Hepatocyte (in vitro differentiated cells): ENCODE measurements at regions not wholly inside any gene's neighbourhood (a gene's known extent, or its start where the extent isn't known, plus 50 kb on each side); places are given as distances from the start of the nearest gene placed in this dataset.

Experiments
- CTCF ChIP-seq: fragments of 200-600 bp; sonication (generic); IDR thresholded peaks from 2 replicates; pipeline ENCODE4 v1.5.1; 2016; ENCODE audit warnings: antibody characterized with exemption, mild to moderate bottlenecking; ENCODE audit not compliant: poor library complexity
- EZH2 ChIP-seq: fragments of 200-600 bp; sonication (generic); IDR thresholded peaks from 2 replicates; pipeline ENCODE4 v1.6.1; 2016; ENCODE audit warnings: antibody characterized with exemption, mild to moderate bottlenecking, borderline replicate concordance
- EZH2phosphoT487 ChIP-seq: fragments of 200-600 bp; sonication (generic); IDR thresholded peaks from one replicate; pipeline ENCODE4 v1.6.1; 2018; ENCODE audit warnings: antibody characterized with exemption, mild to moderate bottlenecking, low read depth, moderate library complexity; ENCODE audit not compliant: unreplicated experiment, severe bottlenecking

- TF ChIP-seq CTCF (peak; percentile 82), EZH2 (no peak), EZH2phosphoT487 (no peak)
These were observed 70.7 kb downstream of the RPLP1 start for GRCh38 chr15:69523010-69524001.
